HG03045 (cell line): ENCODE measurements at regions not wholly inside any gene's neighbourhood (a gene's known extent, or its start where the extent isn't known, plus 50 kb on each side); places are given as distances from the start of the nearest gene placed in this dataset.

Experiments
- ATAC-seq: cut with Tn5 transposase; IDR thresholded peaks from one replicate; pipeline ENCODE4 v1.9.1; 2021; ENCODE audit warnings: mild to moderate bottlenecking, moderate library complexity; ENCODE audit not compliant: unreplicated experiment

DNA sequence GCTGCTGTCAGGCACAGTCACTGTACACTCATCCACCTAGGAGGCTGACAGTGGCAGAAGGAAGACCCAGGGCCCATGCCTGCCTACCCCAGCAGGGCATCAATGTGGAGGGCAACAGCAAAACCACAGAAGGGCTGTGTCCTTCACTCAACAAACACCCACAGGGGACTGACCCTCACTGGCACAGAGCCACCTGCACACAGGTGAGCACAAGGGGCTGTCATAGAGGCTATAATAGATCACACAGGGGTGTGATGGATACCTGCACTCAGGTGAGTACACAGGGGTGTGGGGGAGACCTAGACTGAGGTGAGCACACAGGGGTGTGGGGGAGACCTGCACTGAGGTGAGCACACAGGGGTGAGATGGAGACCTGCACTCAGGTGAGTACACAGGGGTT is 132.8 kb upstream of the TCERG1L start:
- no peak for ATAC-seq

DNA sequence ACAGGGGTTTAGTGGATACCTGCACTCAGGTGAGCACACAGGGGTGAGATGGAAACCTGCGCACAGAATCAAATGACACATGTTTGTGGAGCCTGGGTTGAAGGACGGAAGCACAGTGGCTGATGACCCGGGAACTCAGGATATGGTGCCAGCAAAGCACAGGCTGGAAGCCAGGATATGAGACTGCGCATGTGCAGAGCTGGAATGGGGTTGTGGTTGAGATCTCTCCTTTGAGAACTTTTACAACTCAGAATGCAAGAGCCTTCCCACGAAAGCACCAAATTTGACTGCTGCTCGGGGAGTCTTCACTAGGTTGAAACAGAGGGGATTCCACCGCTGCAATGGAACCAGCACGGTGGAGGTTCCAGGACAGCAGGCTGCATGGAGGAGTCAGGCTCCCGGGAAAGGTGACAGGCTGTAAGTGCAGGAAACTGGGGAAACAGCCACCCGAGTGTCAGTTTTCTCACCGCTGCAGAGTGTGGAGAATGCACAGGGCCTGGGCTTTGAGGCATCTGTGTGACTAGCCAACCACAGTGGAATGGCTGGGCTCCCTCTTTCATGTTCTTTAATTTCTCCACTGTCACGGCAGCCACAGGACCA is 133.4 kb upstream of the TCERG1L start:
- no peak for ATAC-seq

- no peak for ATAC-seq
Observed at GRCh38 chr10:131445623-131446022, 134.1 kb upstream of the TCERG1L start.

DNA sequence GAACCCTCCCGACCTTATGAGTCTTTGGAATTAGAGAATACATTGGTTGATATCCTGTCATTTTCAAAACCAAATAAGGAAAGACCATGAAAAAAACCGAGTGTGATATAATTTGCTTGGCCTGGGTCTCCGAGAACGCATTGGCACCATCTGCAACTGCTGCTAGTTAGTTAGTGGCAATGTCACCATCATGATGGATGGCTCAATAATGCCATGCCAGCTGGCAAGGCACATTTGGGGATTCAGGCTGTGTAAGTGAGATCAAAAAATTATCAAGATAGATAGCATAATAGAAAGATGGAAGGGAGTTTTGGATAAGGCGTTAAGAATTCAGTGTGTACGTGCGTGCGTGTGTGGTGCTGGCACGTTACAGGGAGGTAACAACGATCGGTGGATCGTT is 134.7 kb upstream of the TCERG1L start:
- no peak for ATAC-seq

GRCh38 chr10:131448171-131448570 is 136.7 kb upstream of the TCERG1L start:
- ATAC-seq: no peak

- no peak for ATAC-seq
Observed at GRCh38 chr10:131448883-131449282, 137.4 kb upstream of the TCERG1L start.

- no peak for ATAC-seq
Observed at GRCh38 chr10:131450216-131450765, 138.8 kb upstream of the TCERG1L start.

- no peak for ATAC-seq
Observed at GRCh38 chr10:131451407-131452015, 140.0 kb upstream of the TCERG1L start.

- ATAC-seq: no peak
Observed at GRCh38 chr10:131452926-131453720, 141.6 kb upstream of the TCERG1L start.

DNA sequence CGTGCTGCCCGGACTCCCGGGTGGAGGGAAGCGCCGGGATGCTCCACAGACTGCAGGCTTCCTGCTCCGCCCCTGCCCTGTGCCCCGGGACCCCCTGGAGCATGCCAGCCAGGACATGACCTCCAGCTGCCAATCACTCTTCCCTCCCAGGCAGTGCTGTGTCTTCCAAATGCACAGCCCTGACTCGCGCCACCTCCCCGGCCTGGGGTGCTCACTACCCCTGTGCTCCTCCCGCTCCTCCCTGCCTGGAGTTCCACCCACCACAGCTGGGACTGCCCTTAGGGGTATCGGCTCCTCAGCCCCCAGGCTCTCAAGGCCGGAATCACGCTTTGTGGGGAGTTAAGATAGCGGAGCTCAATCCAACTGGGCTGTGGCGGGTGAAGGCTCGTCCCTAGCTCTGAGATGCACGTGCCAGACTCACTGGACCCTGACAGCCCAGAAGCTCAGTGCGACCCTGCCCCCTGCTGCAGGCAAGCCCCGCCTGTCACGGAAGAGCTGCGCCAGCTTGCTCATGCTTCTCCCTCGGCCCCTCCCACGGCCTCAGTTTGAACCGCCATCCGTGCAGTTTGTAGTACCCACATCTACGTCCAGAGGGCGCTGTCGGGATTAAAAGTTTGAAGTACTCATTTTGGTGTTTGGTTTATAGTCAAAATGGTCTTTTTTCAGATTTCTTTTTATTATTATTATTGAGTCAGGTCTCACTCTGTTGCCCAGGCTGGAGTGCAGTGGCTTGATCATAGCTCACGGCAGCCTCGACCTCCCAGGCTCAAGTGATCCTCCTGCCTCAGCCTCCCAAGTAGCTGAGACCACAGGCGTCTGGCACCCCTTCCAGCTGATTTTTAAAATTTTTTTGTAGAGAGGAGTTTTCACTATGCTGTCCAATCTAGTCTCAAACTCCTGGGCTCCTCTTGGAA is 142.5 kb upstream of the TCERG1L start:
- ATAC-seq: no peak

GRCh38 chr10:131456411-131456810 is 144.9 kb upstream of the TCERG1L start:
- ATAC-seq: no peak

DNA sequence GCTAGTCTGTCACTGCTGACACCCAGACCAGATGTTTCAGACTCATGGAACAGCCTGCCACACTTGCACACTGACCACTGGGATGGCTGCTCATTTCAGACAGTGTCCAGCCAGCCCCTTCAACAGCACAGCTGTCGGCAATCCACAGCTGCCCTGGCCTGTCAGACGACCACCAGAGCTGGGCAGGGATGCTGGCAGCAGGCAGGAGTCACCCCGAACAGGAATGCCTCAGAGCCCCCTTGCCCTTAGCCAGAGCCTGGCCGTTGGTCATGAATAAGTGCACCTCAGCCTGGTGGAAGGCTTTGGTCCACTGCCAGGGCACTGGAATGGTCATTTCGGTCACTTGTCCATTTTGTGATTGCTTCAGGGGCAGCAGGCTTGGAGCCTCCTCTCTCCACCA is 149.6 kb upstream of the TCERG1L start:
- no peak for ATAC-seq

DNA sequence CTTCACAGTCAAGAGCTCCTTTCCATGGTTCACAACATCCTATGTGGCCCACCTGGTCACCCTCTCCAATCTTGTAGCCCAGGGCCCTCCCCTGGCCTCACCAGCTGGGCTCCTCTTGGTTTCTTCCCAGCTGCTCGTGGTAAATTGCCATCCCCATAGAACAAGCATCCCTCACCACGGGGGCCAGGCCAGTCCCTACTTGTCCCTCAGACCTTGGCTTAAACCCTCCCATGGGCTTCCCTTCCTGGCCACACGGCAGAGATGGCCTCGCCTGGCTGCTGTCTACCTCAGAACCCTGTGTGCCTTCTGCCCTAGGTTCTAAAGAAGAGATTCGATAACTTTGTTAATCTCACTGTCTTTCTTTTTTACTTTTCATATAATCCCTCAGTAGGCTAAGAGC is 153.3 kb upstream of the TCERG1L start:
- no peak for ATAC-seq

- no peak for ATAC-seq
Observed at GRCh38 chr10:131469551-131469950, 158.0 kb upstream of the TCERG1L start.

- no peak for ATAC-seq
Observed at GRCh38 chr10:131473645-131474044, 162.1 kb upstream of the TCERG1L start.

DNA sequence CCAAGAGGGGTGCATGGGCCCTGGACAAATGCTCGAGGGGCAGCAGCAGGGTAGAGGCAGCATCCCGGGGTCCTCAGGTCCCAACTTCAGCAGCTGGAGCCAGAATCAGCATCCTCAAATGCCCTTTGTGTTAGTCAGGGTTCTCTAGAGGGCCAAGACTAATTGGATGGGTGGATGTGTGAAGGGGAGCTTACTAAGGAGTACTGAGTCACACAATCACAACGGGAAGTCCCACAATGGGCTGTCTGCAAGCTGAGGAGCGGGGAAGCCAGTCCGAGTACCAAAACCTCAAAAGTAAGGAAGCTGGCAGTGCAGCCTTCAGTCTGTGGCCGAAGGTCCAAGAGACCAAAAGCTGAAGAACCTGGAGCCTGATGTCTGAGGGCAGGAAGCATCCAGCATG is 162.9 kb upstream of the TCERG1L start:
- no peak for ATAC-seq

GRCh38 chr10:131475043-131475442 is 163.5 kb upstream of the TCERG1L start:
- no peak for ATAC-seq

DNA sequence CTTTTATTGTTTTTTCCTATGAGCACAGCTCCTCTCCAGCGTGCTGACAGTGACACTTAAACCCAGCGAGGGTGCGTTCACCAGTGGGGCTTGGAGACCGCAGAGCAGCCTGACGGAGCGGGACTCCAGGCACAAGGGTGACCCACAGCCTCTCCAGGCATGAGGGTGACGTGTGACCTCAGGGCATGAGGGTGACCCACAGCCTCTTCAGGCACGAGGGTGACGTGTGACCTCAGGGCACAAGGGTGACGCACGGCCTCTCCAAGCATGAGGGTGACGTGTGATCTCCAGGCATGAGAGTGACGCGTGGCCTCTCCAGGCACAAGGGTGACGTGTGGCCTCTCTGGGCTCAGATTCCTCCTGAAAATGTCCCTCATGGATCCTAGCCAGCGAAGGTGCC is 164.3 kb upstream of the TCERG1L start:
- no peak for ATAC-seq

DNA sequence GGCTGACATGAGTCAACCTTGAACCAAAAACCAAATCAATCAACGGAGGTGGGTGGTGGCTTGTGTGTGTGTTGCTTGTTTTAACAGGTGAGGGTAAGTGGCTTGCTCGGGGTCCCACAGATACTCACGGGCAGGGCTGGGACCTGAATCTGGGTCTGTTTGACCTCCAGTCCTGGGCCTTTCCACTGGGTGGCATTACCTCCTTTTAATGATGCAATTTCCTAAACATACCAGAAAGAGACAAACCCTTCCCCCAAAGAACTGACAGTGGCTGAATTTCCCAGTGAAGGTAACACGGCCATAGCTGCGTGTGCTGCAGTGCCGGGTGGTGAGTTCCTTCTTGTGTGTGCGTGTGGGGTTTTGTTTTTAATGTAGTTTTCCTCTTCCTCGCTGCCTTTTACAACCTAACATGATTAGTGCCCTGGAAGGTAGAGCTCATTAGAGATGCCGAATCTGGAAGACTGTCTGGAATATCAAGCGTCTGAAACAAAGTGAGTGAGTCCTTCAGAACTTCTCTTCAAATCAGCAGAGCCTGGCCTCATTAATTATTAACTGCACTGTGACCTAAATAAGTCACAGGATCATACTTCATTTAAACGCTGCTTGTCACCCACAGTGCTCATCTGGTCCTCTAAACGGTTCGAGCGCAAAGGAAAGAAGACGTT is 166.1 kb upstream of the TCERG1L start:
- ATAC-seq: no peak

DNA sequence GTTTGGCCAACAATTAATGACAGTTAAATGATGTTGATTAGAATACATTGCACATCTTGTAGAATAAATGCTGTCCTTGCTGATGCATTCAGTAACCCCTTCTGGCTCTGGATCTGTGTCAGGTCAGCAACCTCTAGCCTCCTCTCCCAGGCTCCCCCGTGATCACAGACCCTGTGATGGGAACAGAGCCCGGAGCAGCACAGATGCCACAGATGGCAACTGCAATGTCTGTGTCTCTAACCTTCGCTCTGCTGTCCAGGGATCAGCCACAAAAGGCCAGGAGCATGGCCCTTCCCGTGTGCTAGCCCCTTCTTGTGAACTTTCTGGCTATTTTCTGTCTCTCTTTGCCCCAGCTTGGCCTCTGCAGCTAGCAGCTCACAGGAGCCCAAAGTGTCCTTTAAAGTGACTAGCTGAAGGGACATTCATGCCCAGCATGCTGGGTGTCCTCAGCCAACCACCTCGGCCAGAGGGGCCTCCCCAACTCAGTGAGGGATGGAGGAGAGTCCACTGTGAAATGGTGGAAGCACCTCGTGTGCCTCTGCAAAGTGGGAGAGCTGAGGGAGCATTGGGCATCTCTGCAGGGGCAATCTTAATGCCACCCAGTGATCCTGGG is 167.0 kb upstream of the TCERG1L start:
- no peak for ATAC-seq
